RWPE1 (cell line): ENCODE measurements at regions not wholly inside any gene's neighbourhood (a gene's known extent, or its start where the extent isn't known, plus 50 kb on each side); places are given as distances from the start of the nearest gene placed in this dataset.

Experiments
- CTCF ChIA-PET: fragments of 350-600 bp; sonication (Branson Sonifier 250); formaldehyde crosslinking; extraction: SDS; loops from one replicate; lab custom pipeline; 2021; lab: Yijun Ruan, JAX
- POLR2A ChIA-PET: fragments of 400-600 bp; formaldehyde crosslinking; extraction: SDS; loops from one replicate; lab custom pipeline; 2020; ENCODE audit warnings: antibody characterized with exemption; ENCODE audit not compliant: low non-redundant PET; lab: Yijun Ruan, JAX
- DNase-seq: peaks from one replicate; pipeline ENCODE4 v3.0.0; 2012; ENCODE audit warnings: low spot score
- H3K27ac ChIP-seq: fragments of 450-650 bp; 2 replicates; pipeline ENCODE4 v1.5.1; 2017
- TF ChIP-seq, protein P1 (sequence below): fragments of 450-650 bp; conservative IDR thresholded peaks from 2 replicates; pipeline ENCODE4 v1.5.1; 2017; ENCODE audit warnings: low read depth, mild to moderate bottlenecking

DNA sequence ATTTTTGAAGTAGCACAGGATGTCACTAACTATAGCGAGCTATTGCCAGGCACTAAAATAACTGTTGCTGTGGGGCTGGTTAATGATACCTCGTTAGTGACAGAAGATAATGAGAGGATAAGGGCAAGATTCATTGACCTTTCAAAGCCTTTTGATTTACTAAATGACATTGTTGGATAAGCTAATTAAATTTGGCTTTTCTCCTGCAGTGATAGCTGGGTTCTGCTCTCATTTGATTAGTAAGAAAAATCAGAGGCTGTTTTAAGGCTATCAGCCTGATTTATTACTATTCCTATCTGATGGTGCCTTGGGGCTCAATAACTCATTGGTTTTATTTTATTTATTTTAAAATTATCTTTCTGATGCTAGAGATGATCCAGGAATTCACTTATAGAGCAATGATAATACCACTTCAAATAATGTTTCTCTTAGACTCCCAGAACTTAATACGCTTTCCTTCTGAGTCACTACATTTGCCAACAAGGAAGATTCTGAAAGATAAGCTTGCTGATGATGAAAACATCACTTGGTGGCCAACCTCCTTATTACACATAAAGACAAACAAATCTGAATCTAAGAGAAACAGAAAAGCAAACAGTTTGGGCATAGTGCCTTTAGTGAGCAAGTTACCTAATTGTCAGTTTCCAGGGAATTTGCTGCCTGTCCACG is 501.3 kb upstream of the ARGLU1 start:
- ChIA-PET CTCF (no interaction called here), POLR2A (no interaction called here)
- no peak overlapping the region for H3K27ac ChIP-seq
- TF ChIP-seq, protein P1, sequence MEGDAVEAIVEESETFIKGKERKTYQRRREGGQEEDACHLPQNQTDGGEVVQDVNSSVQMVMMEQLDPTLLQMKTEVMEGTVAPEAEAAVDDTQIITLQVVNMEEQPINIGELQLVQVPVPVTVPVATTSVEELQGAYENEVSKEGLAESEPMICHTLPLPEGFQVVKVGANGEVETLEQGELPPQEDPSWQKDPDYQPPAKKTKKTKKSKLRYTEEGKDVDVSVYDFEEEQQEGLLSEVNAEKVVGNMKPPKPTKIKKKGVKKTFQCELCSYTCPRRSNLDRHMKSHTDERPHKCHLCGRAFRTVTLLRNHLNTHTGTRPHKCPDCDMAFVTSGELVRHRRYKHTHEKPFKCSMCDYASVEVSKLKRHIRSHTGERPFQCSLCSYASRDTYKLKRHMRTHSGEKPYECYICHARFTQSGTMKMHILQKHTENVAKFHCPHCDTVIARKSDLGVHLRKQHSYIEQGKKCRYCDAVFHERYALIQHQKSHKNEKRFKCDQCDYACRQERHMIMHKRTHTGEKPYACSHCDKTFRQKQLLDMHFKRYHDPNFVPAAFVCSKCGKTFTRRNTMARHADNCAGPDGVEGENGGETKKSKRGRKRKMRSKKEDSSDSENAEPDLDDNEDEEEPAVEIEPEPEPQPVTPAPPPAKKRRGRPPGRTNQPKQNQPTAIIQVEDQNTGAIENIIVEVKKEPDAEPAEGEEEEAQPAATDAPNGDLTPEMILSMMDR, result no peak
- DNase-seq, result no peak

GRCh38 chr13:107067381-107067780 is 499.4 kb upstream of the ARGLU1 start:
- TF ChIP-seq, protein P1, result no peak
- ChIA-PET CTCF (interaction anchor here (0.6 to 0.7 kb wide), 2 partner anchors 22 to 341 kb away, joined by 3 to 5 read pairs; no protein-coding TSS in a partner anchor), POLR2A (no interaction called here)
- H3K27ac ChIP-seq, result no peak overlapping the region
- DNase-seq, result no peak

DNA sequence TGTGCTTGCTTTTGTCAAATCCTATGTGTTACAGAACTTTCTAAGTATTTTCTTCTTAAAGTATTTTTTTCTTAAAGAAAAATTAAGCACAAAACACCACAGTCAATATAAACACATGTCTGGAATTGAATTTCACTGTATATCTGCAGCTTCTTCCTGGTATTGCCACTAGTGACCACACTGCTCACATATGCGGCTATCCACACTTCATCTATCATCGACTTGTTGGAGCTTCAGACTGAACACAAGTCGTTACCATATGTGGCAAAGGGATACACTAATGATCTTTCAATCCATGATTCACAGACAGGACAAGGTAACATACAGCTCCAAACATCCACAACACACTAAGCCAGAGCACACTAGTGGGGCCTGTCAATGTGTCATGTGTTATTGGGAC is 498.4 kb upstream of the ARGLU1 start:
- ChIA-PET CTCF (interaction anchor here (0.6 to 1.0 kb wide), 2 partner anchors 229 to 1655 kb away, joined by 3 read pairs; no protein-coding TSS in a partner anchor), POLR2A (no interaction called here)
- no peak for DNase-seq
- TF ChIP-seq, protein P1, result no peak
- no peak overlapping the region for H3K27ac ChIP-seq

DNA sequence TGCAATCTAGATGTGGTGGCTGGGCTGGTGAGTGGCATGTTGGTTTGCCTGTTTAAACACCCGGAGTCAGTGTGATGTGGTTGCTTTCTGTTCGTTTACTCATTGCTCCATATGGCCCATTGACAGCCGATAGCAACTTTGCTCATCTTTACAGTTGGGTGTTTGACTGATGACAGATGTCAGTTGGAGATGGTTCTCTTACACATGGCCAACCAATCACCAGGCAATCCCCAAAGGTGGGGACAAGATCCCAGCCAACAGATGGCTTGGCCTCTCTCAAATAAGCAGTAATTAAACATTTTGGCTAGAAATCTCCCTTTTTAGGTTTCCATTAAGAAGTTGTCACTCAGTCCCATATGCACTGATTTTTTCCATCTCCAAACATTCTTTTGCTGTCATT is 497.1 kb upstream of the ARGLU1 start:
- no peak for DNase-seq
- TF ChIP-seq, protein P1, result no peak
- POLR2A ChIA-PET, result no interaction called here
- H3K27ac ChIP-seq, result no peak overlapping the region
- CTCF ChIA-PET, result no interaction called here

DNA sequence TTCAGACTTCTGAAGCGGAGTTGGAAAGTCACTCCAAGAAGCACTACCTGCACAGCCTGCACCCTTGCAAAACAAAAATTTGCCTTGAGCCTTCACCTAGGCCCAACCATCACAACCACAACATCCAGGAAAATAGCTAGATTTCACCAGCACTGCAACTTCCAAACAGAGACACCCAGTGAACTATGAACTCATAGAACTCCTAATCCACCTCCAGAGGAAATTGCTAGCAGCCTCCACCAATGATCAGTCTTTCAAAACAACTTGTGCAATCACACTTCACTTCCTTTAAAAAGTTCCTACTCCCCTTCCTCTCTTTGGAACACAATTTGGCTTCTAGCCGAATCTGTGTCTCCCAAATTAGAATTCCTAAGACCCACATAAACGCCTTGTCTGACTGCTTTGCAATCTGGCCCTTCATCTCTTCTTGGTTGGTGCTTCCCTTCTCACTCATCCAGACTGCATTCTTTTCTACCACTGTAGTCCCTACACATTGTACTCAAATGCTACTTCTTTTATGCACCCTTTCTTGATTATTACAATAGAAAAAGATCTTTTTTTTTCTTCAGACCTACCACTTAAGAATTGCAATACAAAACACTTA is 489.2 kb upstream of the ARGLU1 start:
- POLR2A ChIA-PET, result no interaction called here
- CTCF ChIA-PET, result no interaction called here
- DNase-seq, result no peak
- H3K27ac ChIP-seq, result no peak overlapping the region
- TF ChIP-seq, protein P1, result no peak

- POLR2A ChIA-PET, result no interaction called here
- TF ChIP-seq, protein P1, result no peak
- CTCF ChIA-PET, result no interaction called here
- H3K27ac ChIP-seq, result no peak overlapping the region
- DNase-seq, result no peak
These were observed 475.4 kb upstream of the ARGLU1 start for GRCh38 chr13:107043021-107043956.
